Memory B cell (primary cell): ENCODE measurements at regions not wholly inside any gene's neighbourhood (a gene's known extent, or its start where the extent isn't known, plus 50 kb on each side); places are given as distances from the start of the nearest gene placed in this dataset.
A peak's percentile ranks its signal among the peaks of the same experiment; 100 is the strongest.
"Not testable (repeated sequence)": the region's sequence is repeated elsewhere in the genome, so short reads cannot be mapped to it uniquely, and the experiment has no call there.

Experiments
- ATAC-seq: fragments of 150-1000 bp; cut with Tn5 transposase; 2 replicates; pipeline ENCODE4 v1.10.0; 2021; ENCODE audit warnings: low read depth, mild to moderate bottlenecking, moderate library complexity
- DNase-seq, 2 donors: peaks; one replicate each; pipeline ENCODE4 v3.0.0; 2022; ENCODE audit warnings: low spot score in 2 of 2
- H3K27ac Mint-ChIP-seq: one replicate; pipeline ENCODE4 v1.8.0; 2022; ENCODE audit warnings: mild to moderate bottlenecking, moderate library complexity, mixed read lengths
- H3K27me3 Mint-ChIP-seq: one replicate; pipeline ENCODE4 v1.8.0; 2022; ENCODE audit warnings: mixed read lengths
- H3K36me3 Mint-ChIP-seq: one replicate; pipeline ENCODE4 v1.8.0; 2022; ENCODE audit warnings: mild to moderate bottlenecking, mixed read lengths
- H3K4me1 Mint-ChIP-seq: one replicate; pipeline ENCODE4 v1.8.0; 2022; ENCODE audit warnings: mixed read lengths
- H3K4me3 Mint-ChIP-seq: one replicate; pipeline ENCODE4 v1.8.0; 2022; ENCODE audit warnings: mild to moderate bottlenecking, moderate library complexity, mixed read lengths
- H3K9me3 Mint-ChIP-seq: one replicate; pipeline ENCODE4 v1.8.0; 2022; ENCODE audit warnings: mixed read lengths

GRCh38 chr10:46773897-46774236, 137.4 kb upstream of the PTPN20 start:
- not testable (repeated sequence) for H3K36me3 Mint-ChIP-seq, H3K27me3 Mint-ChIP-seq, H3K4me3 Mint-ChIP-seq, H3K9me3 Mint-ChIP-seq, ATAC-seq, DNase-seq, H3K27ac Mint-ChIP-seq, H3K4me1 Mint-ChIP-seq

DNA sequence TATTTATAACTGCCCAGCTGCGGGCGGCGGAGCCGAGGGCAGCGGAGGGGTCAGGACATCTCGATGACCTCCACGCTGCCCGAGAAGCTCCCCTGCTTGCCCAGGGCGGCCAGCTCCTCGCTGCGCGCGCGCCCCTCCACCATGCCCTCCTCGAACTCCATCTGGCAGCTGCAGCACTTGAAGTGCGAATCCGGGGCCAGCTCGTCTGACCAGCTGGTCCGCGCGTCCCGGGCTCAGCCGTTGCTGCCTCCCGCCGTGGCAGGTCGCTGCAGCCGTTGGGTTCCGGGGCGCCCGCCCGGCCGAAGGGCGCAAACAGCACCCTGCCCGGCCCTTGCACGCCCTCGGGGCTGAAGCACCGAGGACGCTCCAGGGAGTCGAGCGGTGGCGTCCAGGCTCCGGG, 136.9 kb upstream of the PTPN20 start:
- ATAC-seq, H3K9me3 Mint-ChIP-seq, H3K27ac Mint-ChIP-seq, H3K27me3 Mint-ChIP-seq, H3K4me1 Mint-ChIP-seq, H3K4me3 Mint-ChIP-seq, DNase-seq, H3K36me3 Mint-ChIP-seq: not testable (repeated sequence)

GRCh38 chr10:46774945-46775667, 136.1 kb upstream of the PTPN20 start:
- not testable (repeated sequence) for H3K9me3 Mint-ChIP-seq, H3K4me1 Mint-ChIP-seq, H3K27ac Mint-ChIP-seq, H3K36me3 Mint-ChIP-seq, ATAC-seq, DNase-seq, H3K27me3 Mint-ChIP-seq, H3K4me3 Mint-ChIP-seq

DNA sequence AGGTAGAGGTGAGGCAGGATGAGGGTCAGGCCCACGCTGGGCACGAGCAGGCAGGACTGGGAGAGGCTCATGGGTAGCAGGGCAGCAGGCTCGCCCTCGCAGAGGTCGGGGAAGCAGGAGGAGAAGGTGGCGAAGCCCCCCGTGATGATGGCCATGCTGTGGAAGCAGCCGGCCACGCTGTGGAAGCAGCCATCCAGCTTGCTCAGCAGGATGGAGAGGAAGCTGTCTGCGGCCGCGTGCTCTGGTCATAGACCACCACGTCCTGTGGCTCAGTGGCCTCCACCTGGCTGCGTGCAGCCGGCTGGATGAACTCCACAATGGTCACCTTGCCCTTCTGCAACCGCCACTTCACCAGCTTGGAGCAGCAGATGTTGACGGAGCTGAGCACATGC, 135.6 kb upstream of the PTPN20 start:
- ATAC-seq, H3K27me3 Mint-ChIP-seq, H3K4me1 Mint-ChIP-seq, DNase-seq, H3K9me3 Mint-ChIP-seq, H3K4me3 Mint-ChIP-seq, H3K27ac Mint-ChIP-seq, H3K36me3 Mint-ChIP-seq: not testable (repeated sequence)

GRCh38 chr10:46779571-46779970, 131.7 kb upstream of the PTPN20 start:
- H3K4me3 Mint-ChIP-seq, ATAC-seq, H3K36me3 Mint-ChIP-seq, H3K27ac Mint-ChIP-seq, H3K27me3 Mint-ChIP-seq, H3K9me3 Mint-ChIP-seq, H3K4me1 Mint-ChIP-seq, DNase-seq: not testable (repeated sequence)

DNA sequence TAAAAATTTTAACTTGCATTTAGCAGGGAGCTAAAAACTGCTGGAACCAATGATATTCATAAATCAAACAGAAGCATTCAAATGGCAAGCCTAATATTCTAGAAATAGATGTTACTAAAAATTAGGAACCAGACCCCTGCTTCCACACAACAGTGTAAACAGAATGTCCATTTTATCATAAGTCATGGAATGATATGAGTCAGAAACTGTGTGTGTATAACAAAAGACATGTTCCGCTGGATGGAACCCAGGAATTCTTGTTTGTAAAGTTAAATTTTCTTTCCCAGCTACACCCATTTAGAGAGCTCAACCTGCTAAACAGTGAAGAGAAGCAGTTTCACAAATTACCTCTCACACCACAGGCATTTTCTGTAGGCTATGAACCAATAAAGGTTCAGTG, 131.1 kb upstream of the PTPN20 start:
- not testable (repeated sequence) for ATAC-seq, H3K27me3 Mint-ChIP-seq, H3K4me3 Mint-ChIP-seq, H3K4me1 Mint-ChIP-seq, DNase-seq, H3K36me3 Mint-ChIP-seq, H3K27ac Mint-ChIP-seq, H3K9me3 Mint-ChIP-seq

DNA sequence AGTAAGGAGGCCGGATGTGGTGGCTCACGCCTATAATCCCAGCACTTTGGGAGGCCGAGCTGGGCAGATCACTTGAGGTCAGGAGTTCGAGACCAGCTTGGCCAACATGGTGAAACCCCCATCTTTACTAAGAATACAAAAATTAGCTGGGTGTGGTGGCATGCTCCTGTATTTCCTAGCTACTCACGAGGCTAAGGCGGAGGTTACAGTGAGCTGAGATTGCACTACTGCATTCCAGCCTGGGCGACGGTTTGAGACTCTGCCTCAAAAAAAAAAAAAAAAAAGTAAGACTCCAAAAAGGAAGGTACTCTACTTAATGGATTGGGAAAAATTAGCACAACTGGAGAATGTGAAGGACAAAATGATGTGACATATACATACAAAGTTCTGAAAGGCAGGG, 130.2 kb upstream of the PTPN20 start:
- H3K27me3 Mint-ChIP-seq, DNase-seq, H3K9me3 Mint-ChIP-seq, ATAC-seq, H3K4me1 Mint-ChIP-seq, H3K36me3 Mint-ChIP-seq, H3K27ac Mint-ChIP-seq, H3K4me3 Mint-ChIP-seq: not testable (repeated sequence)

GRCh38 chr10:46782001-46782874, 129.0 kb upstream of the PTPN20 start:
- not testable (repeated sequence) for H3K9me3 Mint-ChIP-seq, H3K4me3 Mint-ChIP-seq, DNase-seq, H3K27ac Mint-ChIP-seq, H3K36me3 Mint-ChIP-seq, H3K4me1 Mint-ChIP-seq, ATAC-seq, H3K27me3 Mint-ChIP-seq

DNA sequence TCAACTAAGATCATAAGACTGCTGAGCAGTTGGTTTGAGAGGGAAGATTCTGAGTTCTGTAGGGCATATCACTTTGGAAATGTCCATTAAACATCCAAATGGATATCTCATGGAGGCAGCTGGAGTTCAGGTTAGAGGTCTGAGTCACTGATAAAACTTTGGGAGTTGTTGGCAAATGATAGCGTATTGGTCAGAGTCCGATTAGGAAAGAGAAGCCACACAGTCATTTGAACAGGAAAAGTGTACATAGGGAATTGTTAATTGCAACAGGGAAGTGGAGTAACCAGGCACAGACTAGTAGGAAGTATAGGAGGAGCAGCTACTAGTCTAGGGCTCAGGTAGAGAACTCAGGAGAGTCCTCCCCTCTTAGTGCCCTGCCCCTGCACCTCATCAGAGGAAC, 126.6 kb upstream of the PTPN20 start:
- H3K9me3 Mint-ChIP-seq, DNase-seq, H3K4me1 Mint-ChIP-seq, H3K27me3 Mint-ChIP-seq, H3K36me3 Mint-ChIP-seq, ATAC-seq, H3K27ac Mint-ChIP-seq, H3K4me3 Mint-ChIP-seq: not testable (repeated sequence)

DNA sequence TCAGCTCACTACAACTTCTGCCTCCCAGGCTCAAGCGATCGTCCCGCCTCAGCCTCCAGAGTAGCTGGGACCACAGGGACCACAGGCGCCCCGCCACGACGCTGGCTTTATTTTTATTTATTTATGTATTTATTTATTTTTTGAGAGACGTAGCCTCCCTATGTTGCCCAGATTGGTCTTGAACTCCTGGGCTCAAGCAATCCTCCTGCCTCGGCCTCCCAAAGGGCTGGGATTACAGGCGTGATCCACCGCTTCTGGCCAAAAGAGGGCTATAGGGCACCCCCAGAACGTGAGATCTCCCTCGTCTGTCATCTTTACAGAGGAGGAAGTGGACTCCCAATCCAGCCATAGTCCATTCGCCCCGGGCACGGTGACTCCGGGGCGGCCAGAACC, 125.1 kb upstream of the PTPN20 start:
- not testable (repeated sequence) for H3K4me1 Mint-ChIP-seq, DNase-seq, H3K27ac Mint-ChIP-seq, H3K9me3 Mint-ChIP-seq, ATAC-seq, H3K27me3 Mint-ChIP-seq, H3K36me3 Mint-ChIP-seq
- peak overlapping the region; percentile 66 for H3K4me3 Mint-ChIP-seq

- peak; percentile 13 to 28 for DNase-seq
- H3K36me3 Mint-ChIP-seq, H3K9me3 Mint-ChIP-seq, H3K27me3 Mint-ChIP-seq, H3K4me1 Mint-ChIP-seq: not testable (repeated sequence)
- peak overlapping the region; percentile 88 for H3K4me3 Mint-ChIP-seq
- ATAC-seq, result peak; percentile 72
- H3K27ac Mint-ChIP-seq, result peak overlapping the region; percentile 75
Measured at GRCh38 chr10:46786518-46787320, 124.5 kb upstream of the PTPN20 start.

- H3K4me3 Mint-ChIP-seq, result peak overlapping the region; percentile 88
- no peaks in the 10 kb centered on the region for H3K36me3 Mint-ChIP-seq
- H3K27ac Mint-ChIP-seq, result peak overlapping the region; percentile 75
- DNase-seq (no peak), ATAC-seq (peak; percentile 38)
- no peaks in the 10 kb centered on the region for H3K27me3 Mint-ChIP-seq
- H3K4me1 Mint-ChIP-seq, result peaks cover 5% of the 10 kb centered on the region
- H3K9me3 Mint-ChIP-seq, result no peaks in the 10 kb centered on the region
Measured at GRCh38 chr10:46787321-46787615, 124.0 kb upstream of the PTPN20 start.

DNA sequence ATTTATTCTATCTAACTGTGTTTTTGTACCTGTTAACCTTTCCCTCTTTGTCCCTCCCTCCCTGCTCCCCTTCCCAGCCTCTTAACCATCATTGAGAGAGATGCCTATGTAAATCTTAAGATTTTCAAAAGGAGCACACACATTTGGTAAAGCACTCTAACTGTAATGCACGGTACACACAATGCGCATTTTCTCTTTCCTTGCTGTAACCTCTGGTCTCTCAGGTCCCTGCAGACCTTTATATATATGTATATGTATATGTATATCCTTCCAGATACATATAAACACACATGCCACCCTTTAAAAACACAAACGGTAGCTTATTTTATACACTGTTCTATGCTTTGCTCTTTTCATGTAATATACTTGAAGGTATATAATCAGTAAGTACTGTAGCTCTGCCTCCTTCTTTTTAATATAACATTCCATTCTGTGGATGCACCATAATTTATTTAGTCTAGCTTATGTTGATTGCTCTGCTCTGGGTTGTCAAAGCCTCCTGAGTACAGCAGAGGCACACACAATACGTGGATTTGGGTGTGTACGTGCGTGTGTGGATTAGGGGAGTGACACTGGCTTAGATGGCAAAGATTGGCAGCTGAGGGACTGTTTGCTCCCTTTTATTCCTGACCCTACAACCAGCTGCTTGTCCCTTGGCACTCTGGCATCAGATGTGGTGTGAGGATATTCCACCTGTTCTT, 118.4 kb upstream of the PTPN20 start:
- ATAC-seq, H3K27me3 Mint-ChIP-seq, DNase-seq, H3K4me3 Mint-ChIP-seq, H3K4me1 Mint-ChIP-seq, H3K36me3 Mint-ChIP-seq, H3K27ac Mint-ChIP-seq, H3K9me3 Mint-ChIP-seq: not testable (repeated sequence)

GRCh38 chr10:46796351-46796750, 114.9 kb upstream of the PTPN20 start:
- not testable (repeated sequence) for H3K36me3 Mint-ChIP-seq, H3K27ac Mint-ChIP-seq, H3K4me1 Mint-ChIP-seq, DNase-seq, H3K9me3 Mint-ChIP-seq, ATAC-seq, H3K27me3 Mint-ChIP-seq, H3K4me3 Mint-ChIP-seq
